Right hindlimb (tissue), 1 donor: ENCODE measurements at regions not wholly inside any gene's neighbourhood (a gene's known extent, or its start where the extent isn't known, plus 50 kb on each side); places are given as distances from the start of the nearest gene placed in this dataset.
"Not testable (repeated sequence)": the region's sequence is repeated elsewhere in the genome, so short reads cannot be mapped to it uniquely, and the experiment has no call there.

ENCODE experiments used
- DNase-seq: peaks from one replicate; pipeline ENCODE4 v3.0.0-alpha.2; 2018

DNA sequence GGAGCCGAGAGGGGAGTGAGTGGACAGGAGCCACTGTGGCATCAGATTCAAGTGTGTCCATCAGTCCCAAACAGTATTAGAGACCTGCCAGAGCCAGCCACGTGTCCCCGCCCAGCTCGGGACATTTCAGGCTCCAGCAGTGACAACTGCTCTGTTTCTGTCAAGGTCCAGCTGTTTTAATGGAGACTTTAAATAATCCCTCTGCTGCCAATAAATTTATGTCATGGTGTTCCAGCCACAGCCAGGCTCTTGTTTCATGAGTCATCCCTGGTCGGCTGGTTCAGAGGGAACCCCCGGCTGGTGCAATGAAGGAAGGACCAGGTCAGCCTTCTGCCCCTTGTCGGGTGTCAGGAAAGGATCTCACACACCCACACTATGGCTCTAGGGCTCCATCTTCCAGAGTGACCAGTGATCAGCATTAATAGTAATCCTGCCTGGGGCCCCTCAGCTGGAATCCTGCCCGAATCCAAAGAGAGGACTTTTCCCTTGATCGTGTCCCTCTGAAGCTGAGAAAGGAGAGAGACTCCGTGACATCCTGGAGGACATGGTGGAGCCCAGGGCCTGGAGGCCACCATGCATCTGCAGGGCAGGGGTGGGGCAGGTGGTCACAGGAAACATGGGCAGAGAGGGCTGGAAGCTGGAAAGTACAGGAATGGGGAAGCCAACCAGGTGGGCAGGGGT, 197.3 kb downstream of the MATN1 start:
- peak; percentile 51 for DNase-seq

DNA sequence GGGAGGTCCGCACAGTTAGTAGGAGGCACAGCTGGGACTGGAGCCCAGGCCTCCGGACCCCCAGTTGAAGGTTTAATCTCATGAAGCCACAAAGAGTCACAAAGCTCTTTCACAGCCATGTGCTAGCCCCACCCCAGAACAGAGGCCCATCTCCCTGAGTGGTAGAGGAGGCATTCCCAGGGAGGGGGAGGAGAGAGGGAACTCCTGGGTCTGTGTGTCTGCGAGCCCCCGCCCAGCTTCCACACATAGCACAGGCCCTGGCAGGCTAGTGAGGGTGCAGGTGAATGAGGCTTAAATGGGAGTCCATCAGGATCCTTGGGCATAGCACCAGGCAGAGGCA, 197.8 kb downstream of the MATN1 start:
- DNase-seq = no peak

GRCh38 chr1:30524840-30525617, 198.4 kb downstream of the MATN1 start:
- no peak for DNase-seq

GRCh38 chr1:30524025-30524555, 199.3 kb downstream of the MATN1 start:
- not testable (repeated sequence) for DNase-seq

DNA sequence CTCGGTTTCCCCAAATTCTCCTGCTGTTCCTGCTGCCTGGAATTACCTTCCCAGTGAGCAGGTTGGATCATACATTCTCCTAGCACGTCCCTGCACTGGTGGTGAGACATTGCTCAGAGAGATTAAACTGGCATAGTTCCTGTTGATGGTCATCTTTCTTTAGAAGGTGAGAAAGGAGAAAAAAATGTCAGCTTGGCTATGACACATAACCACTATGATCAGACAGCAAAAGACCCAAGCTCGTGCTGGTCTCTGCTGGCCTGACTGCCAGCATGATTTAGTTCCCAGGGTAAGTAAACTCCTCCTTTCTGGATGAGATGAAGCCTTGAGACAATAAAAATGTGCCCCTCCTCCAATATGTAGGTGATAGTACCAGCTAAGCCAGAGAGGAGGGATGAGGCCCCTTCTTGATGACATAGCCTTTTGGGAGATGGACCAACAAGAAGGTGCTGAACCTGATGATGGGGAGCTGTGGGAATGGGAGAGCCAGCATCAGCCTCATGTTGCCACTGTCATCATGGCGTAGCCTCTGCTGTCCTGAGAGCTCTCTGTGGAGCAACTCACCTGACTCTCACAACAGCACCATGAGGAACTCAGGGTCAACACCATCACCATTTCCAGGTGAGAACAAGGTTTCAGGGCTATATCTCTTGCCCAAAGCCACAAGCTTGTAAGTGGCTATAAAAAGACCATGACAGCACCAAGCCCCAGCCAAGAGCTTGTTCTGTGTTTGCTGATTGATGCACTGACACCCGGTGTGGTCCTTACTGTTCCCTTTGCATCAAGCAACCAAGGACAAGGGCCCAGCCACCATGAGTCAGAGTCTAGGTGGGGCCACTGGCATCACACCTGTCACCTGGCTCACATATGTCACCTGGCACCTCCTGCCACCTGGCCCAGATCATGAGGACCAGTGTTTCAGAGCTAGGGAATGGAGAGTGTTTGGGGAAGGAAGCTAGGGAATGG, 200.0 kb downstream of the MATN1 start:
- no peak for DNase-seq

DNA sequence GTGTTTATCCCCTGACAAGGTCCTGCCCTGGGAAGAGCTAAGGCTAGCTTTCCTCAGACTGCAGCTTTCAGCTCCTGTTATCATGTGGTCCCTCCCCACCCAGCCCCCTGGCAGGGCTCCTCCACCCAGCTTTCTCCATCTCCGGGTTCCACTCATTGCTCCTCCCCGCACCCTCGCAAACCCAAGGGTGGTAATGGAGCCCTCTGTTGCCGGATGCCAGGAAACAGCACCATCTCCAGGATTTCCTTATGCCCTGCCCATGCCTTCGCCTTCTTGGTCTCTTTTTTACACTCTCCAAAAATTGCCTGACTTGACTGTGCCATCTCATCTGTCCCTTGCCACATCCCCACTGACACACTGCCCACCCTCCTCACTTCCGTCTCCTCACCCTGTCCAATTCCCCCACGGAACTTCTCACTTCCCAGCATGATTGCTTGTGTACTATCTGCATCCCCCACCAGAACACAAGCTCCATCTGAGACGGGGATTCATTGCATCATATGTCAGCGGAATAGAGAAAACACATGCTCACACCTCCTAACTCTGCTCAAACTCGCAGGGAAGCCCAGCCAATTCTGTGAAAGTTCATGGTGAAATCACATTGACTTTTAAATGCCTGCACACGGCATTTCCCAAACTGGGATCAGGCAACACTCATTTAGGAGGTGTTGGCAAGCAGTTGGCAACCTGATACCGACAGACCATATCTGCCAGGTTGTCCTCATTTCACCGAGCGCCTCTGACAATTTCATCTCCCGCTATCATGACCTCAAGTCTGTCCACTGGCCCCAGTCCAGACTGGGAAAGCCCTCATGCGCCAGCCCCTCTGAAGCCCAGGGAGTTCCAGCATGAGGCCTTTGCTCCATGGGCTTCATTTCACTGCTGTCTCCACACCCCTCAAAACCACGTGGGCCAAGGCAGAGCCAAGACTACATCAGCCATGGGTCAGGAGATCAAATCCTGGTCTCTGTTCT, 201.1 kb downstream of the MATN1 start:
- DNase-seq = peak; percentile 68

DNA sequence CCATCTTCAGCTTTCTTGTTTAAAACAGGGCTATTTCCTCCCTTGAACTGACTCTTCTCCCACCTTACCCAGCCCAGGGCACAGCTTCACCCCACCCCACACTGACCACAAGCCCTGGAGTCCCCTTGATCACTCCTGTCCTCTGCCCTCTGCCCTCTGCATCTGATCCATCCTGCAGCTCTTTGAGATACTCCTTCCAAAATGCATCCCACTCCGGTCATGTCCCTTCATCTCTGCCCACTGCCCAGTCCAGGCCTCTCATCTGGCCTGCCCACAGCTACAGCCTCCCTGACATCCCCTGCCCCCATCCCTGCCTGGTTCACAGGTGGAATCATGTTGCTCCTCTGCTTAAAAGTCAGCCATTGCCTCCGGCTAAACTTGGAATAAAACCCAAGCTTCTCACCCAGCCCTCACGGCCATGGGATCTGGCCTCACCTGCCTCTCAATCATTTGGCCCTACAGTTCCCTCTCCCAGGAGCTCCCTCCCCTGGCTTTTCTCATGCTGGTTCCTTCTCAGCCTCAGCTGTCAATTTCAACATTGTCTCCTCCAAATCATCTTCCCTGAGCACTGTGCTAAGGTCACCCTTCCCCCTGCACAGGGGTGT, 202.0 kb downstream of the MATN1 start:
- DNase-seq = no peak

GRCh38 chr1:30520476-30520875, 202.9 kb downstream of the MATN1 start:
- DNase-seq = no peak

DNA sequence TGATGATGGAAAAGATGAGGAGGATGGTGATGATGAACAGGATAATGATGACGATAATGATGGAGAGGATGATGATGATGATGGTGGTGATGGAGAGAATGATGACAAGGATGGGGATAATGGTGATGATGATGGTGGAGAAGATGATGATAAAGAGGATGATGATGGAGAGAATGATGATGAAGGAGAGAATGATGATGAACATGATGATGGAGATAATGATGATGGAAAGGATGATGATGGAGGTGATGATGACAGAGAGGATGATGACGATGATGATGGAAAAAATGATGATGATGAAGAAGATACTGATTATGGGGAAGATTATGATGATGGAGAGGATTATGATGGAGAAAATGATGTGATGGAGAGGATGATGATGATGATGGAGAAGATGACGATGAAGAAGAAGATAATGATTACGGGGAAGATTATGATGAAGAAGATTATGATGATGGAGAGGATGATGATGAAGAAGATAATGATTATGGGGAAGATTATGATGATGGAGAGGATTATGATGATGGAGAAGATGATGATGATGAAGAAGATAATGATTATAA, 204.1 kb downstream of the MATN1 start:
- no peak for DNase-seq

DNA sequence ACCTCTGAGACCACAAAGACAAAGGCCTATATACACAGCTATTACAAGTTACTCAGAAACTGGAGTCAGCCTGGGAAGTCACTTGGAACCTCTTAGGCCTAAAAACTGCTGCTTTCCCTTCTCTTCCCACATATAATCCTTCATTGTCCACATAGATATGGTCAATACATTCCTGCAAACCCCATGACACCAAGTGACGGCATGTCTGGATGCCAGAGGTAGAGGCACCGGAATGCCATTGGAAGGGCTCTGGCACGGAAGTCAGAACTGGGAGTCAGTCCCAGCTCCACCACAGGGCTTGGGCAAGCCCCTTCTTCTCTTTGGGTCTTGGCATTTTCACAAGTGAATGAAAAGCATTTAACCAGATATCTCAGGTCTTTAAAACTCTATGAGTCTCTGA, 204.7 kb downstream of the MATN1 start:
- DNase-seq = no peak

GRCh38 chr1:30518186-30518585, 205.2 kb downstream of the MATN1 start:
- DNase-seq = no peak

DNA sequence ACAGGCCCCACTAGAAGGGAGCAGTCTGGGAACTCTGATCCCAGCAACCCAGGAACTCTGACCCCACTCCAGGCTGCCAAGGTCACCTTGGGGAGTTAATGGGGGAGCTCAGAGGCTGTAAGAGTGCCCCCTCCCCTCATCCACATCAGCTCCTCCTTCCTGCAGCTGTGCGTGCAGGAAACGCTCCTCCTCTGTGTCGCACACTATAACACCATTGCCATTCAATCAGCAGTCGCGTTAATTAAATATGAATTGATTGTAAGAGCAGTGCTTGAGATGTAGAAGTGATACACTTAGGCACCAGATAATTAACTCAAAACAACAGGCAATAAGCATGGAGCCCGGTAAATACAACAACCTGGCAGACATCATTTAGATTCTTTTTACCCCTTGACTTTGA, 205.7 kb downstream of the MATN1 start:
- not testable (repeated sequence) for DNase-seq

DNA sequence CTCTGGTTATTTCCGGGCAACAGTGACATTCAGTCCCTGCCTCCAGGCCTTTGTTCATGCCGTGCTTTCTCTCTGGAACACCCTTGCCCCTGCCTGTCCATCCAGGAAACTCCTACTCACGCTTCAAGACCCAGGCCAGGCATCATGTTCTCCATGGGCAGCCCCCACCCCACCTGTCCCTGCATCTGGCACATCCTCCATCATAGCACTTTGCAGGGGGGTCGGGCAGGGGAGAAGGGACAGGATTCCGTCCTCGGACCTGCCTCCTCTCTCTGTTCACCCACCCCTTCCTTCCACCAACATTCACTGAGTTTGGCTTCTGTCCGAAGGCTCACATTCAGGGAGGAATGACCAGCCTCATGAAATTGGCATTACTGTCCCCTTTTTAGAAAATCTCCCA, 206.1 kb downstream of the MATN1 start:
- DNase-seq = not testable (repeated sequence)

DNA sequence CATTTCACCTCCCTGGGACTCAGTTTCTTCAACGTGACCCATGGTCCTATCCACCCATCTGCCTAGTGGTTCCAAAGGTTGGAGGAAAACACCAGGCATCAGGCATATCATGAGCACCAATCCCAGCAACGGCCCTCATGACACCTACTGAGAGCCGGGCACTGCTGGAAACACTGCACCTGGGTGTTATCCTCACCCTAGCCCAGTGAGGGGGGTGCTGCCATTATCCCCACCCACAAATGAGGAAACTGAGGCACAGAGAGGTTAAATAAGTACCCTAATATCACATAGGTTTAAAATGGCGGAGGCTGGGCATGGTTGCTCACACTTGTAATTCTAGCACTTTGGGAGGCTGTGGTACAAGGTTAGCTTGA, 206.9 kb downstream of the MATN1 start:
- DNase-seq = no peak

GRCh38 chr1:30515755-30516484, 207.5 kb downstream of the MATN1 start:
- DNase-seq = no peak

DNA sequence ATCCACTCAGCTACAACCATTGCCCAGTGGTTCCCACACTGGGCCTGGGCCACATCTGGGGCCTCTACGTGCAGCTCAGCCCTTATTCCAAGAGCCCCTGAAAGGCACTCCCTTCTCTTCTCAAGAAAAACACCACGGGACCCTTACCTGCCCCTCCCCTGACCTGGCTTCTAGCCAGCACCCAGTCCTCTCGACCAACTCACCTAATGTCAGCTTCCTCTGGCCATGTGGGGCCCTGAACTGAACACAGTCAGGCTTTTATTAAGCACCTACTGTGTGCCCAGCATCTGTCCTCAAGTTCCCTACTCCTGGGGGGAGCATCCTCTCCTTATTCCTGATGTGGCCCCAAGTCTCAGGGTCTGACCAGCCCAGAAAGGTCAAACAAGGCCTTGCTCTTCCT, 208.4 kb downstream of the MATN1 start:
- no peak for DNase-seq

DNA sequence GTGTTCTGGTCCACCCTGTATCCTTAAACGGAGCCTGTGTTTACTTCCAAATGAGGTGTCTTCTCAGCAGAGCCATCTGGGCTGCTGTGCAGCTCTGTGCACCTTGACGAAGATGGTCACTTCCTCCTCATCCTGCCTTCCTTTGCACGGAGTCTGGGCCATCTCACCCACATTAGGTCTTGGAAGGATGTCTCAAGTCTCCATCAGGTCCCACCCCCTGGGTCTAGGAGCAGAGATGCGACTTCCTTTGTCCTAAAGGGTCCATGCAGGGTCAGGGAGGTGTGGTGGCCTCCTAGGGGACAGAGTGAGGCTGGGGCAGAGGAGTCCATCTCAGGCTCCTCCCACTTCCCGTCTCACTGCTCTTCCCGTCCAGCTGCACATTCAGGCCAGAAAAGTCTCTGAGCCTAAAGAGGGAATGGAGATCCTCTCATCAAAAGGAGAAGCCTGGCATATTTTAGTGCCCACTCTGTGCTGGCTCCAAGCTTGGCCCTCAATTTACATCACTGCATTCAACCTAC, 209.2 kb downstream of the MATN1 start:
- no peak for DNase-seq

- no peak for DNase-seq
Observed at GRCh38 chr1:30513396-30514136, 209.8 kb downstream of the MATN1 start.

- no peak for DNase-seq
Observed at GRCh38 chr1:30512914-30513265, 210.5 kb downstream of the MATN1 start.
